SU-DHL-6 (cell line): ENCODE measurements at regions not wholly inside any gene's neighbourhood (a gene's known extent, or its start where the extent isn't known, plus 50 kb on each side); places are given as distances from the start of the nearest gene placed in this dataset.

Experiments used
- H2AFZ ChIP-seq: fragments of 200-600 bp; sonication (generic); 2 replicates; pipeline ENCODE4 v1.6.1; 2014; ENCODE audit warnings: low read depth, mild to moderate bottlenecking, moderate library complexity, mixed read lengths, antibody characterized with exemption, low read length; ENCODE audit not compliant: severe bottlenecking
- H3F3A ChIP-seq: fragments of 200-600 bp; shearing (Covaris generic); 2 replicates; pipeline ENCODE4 v1.6.0; 2016; ENCODE audit warnings: antibody characterized with exemption, mild to moderate bottlenecking; ENCODE audit not compliant: insufficient read depth
- H3K27ac ChIP-seq: fragments of 200-600 bp; sonication (generic); 2 replicates; pipeline ENCODE4 v1.5.1; 2016; ENCODE audit warnings: low read depth, mild to moderate bottlenecking, low read length, moderate library complexity, mixed read lengths
- H3K27me3 ChIP-seq: fragments of 200-600 bp; sonication (generic), shearing (Covaris generic); 2 replicates; pipeline ENCODE4 v1.6.0; 2014; ENCODE audit warnings: mild to moderate bottlenecking, low read length
- H3K36me3 ChIP-seq: fragments of 200-600 bp; sonication (generic); 2 replicates; pipeline ENCODE4 v1.6.1; 2014; ENCODE audit warnings: mild to moderate bottlenecking, low read length, mixed read lengths
- H3K4me2 ChIP-seq: fragments of 300-600, 200-600 bp; shearing (Covaris generic), sonication (generic); 2 replicates; pipeline ENCODE4 v1.6.0; 2014; ENCODE audit warnings: low read length, low read depth, mild to moderate bottlenecking; ENCODE audit not compliant: poor library complexity, severe bottlenecking
- H3K4me3 ChIP-seq: fragments of 200-600 bp; sonication (generic); 2 replicates; pipeline ENCODE4 v1.5.1; 2014; ENCODE audit warnings: antibody characterized with exemption, low read length, mild to moderate bottlenecking, mixed read lengths; ENCODE audit not compliant: insufficient read depth, poor library complexity, severe bottlenecking
- H3K79me2 ChIP-seq: fragments of 200-600 bp; sonication (generic); 2 replicates; pipeline ENCODE4 v1.6.1; 2014; ENCODE audit warnings: mild to moderate bottlenecking, low read length, moderate library complexity; ENCODE audit not compliant: insufficient read depth
- H3K9ac ChIP-seq: fragments of 200-600 bp; sonication (generic); 2 replicates; pipeline ENCODE4 v1.7.0; 2014; ENCODE audit warnings: mild to moderate bottlenecking, low read length
- H3K9me2 ChIP-seq: fragments of 200-600 bp; sonication (generic); replicated peaks from 2 replicates; pipeline ENCODE4 v1.6.1; 2014; ENCODE audit warnings: low read length; ENCODE audit not compliant: insufficient read depth
- H3K9me3 ChIP-seq: fragments of 200-600 bp; sonication (generic); 2 replicates; pipeline ENCODE4 v1.6.1; 2014; ENCODE audit warnings: low read length, mixed read lengths; ENCODE audit not compliant: insufficient read depth
- H4K20me1 ChIP-seq: fragments of 200-600 bp; sonication (generic); 2 replicates; pipeline ENCODE4 v1.6.1; 2014; ENCODE audit warnings: low read depth, mild to moderate bottlenecking, antibody characterized with exemption, low read length, moderate library complexity, mixed read lengths
- CTCF ChIP-seq: fragments of 200-600 bp; sonication (generic); IDR thresholded peaks from one replicate; pipeline ENCODE4 v1.5.1; 2017; ENCODE audit warnings: antibody characterized with exemption, mild to moderate bottlenecking, low read length, moderate library complexity; ENCODE audit not compliant: insufficient read depth, poor library complexity, severe bottlenecking
- EZH2phosphoT487 ChIP-seq: fragments of 200-600 bp; sonication (generic), shearing (Covaris generic); conservative IDR thresholded peaks from 2 replicates; pipeline ENCODE4 v1.6.1; 2018; ENCODE audit warnings: mild to moderate bottlenecking, antibody characterized with exemption, low read length, moderate library complexity, mixed read lengths

GRCh38 chr9:99582814-99583213 lies 238.9 kb upstream of the NR4A3 start:
- H3K4me2 ChIP-seq = no peak overlapping the region

GRCh38 chr9:99588299-99588698 lies 233.4 kb upstream of the NR4A3 start:
- H3K27ac ChIP-seq = no peak overlapping the region
- H3K79me2 ChIP-seq = no peaks in the 10 kb centered on the region
- no peak overlapping the region for H3K4me2 ChIP-seq
- H3K27me3 ChIP-seq = no peaks in the 10 kb centered on the region
- H4K20me1 ChIP-seq = no peaks in the 10 kb centered on the region
- no peak for TF ChIP-seq EZH2phosphoT487
- TF ChIP-seq CTCF = no peak
- no peaks in the 10 kb centered on the region for H3F3A ChIP-seq
- no peak overlapping the region for H3K9ac ChIP-seq
- no peaks in the 10 kb centered on the region for H3K9me2 ChIP-seq
- no peak overlapping the region for H3K4me3 ChIP-seq
- no peaks in the 10 kb centered on the region for H3K9me3 ChIP-seq
- no peaks in the 10 kb centered on the region for H3K36me3 ChIP-seq
- H2AFZ ChIP-seq = no peak overlapping the region

More at GRCh38 chr9:99582814-99583213, 238.9 kb upstream of the NR4A3 start:
- no peaks in the 10 kb centered on the region for H4K20me1 ChIP-seq
- H3F3A ChIP-seq = no peaks in the 10 kb centered on the region
- no peak overlapping the region for H3K9ac ChIP-seq
- H2AFZ ChIP-seq = no peak overlapping the region
- no peaks in the 10 kb centered on the region for H3K27me3 ChIP-seq
- no peaks in the 10 kb centered on the region for H3K9me2 ChIP-seq
- H3K4me3 ChIP-seq = no peak overlapping the region
- H3K27ac ChIP-seq = no peak overlapping the region
- no peaks in the 10 kb centered on the region for H3K79me2 ChIP-seq
- no peak for TF ChIP-seq CTCF
- no peak for TF ChIP-seq EZH2phosphoT487
- H3K9me3 ChIP-seq = no peaks in the 10 kb centered on the region
- H3K36me3 ChIP-seq = no peaks in the 10 kb centered on the region

- Histone ChIP-seq H3K9me3 (no peaks in the 10 kb centered on the region), H3F3A (no peaks in the 10 kb centered on the region), H3K4me2 (no peak overlapping the region), H3K9ac (no peak overlapping the region), H3K4me3 (no peak overlapping the region), H3K9me2 (no peaks in the 10 kb centered on the region), H3K79me2 (no peaks in the 10 kb centered on the region), H4K20me1 (no peaks in the 10 kb centered on the region), H2AFZ (no peak overlapping the region), H3K27me3 (no peaks in the 10 kb centered on the region), H3K36me3 (no peaks in the 10 kb centered on the region), H3K27ac (no peak overlapping the region)
- TF ChIP-seq EZH2phosphoT487 (no peak), CTCF (no peak)
Measured at GRCh38 chr9:99588747-99589146, 232.9 kb upstream of the NR4A3 start.

GRCh38 chr9:99590410-99590809 lies 231.3 kb upstream of the NR4A3 start:
- Histone ChIP-seq H3K27me3 (no peaks in the 10 kb centered on the region), H3K9me3 (no peaks in the 10 kb centered on the region), H3K4me3 (no peak overlapping the region), H4K20me1 (no peaks in the 10 kb centered on the region), H3K36me3 (no peaks in the 10 kb centered on the region), H3K27ac (no peak overlapping the region), H3K4me2 (no peak overlapping the region), H3K9ac (no peak overlapping the region), H3K9me2 (no peaks in the 10 kb centered on the region), H3F3A (no peaks in the 10 kb centered on the region), H3K79me2 (no peaks in the 10 kb centered on the region), H2AFZ (no peak overlapping the region)
- TF ChIP-seq CTCF (no peak), EZH2phosphoT487 (no peak)
